HepG2 (cell line): ENCODE measurements at regions not wholly inside any gene's neighbourhood (a gene's known extent, or its start where the extent isn't known, plus 50 kb on each side); places are given as distances from the start of the nearest gene placed in this dataset.

Experiments used
- ATAC-seq: fragments of 200-7000 bp; cut with Tn5 transposase; 3 replicates; pipeline ENCODE4 v1.9.1; 2020; ENCODE audit warnings: mild to moderate bottlenecking, moderate library complexity
- BruUV-seq: library from RNA; stranded (reverse); fragments of 400-500 nt; replicated peaks from 2 replicates; lab custom pipeline; 2021; lab: Mats Ljungman, UMichigan
- CTCF ChIA-PET: fragments of 300-600 bp; formaldehyde crosslinking; extraction: SDS; loops from one replicate; lab custom pipeline; 2021; ENCODE audit warnings: low total read pairs, inconsistent platforms, low intra/inter-chr PET ratio; lab: Yijun Ruan, JAX
- POLR2A ChIA-PET: fragments of 350-600 bp; sonication (Branson Sonifier 250); formaldehyde crosslinking; loops from one replicate; lab custom pipeline; 2020; ENCODE audit warnings: antibody characterized with exemption, inconsistent platforms; lab: Yijun Ruan, JAX
- DNase-seq: peaks from one replicate; pipeline ENCODE4 v3.0.0-alpha.2; 2015; ENCODE audit warnings: low spot score
- FAIRE-seq: peaks from 3 replicates; lab custom pipeline; 2011; peaks lifted over from hg19 to GRCh38; lab: Jason Lieb, UNC
- H2AFZ ChIP-seq: one replicate; pipeline ENCODE4 v1.6.1; 2011; ENCODE audit warnings: low read length, inconsistent platforms
- H3K27ac ChIP-seq: fragments of 300-600 bp; 3 replicates; pipeline ENCODE4 v1.8.0; 2011; ENCODE audit warnings: mixed run types, mild to moderate bottlenecking, mixed read lengths, low read length, inconsistent platforms; ENCODE audit not compliant: insufficient read depth; ENCODE audit errors: extremely low read length
- H3K27me3 ChIP-seq, 2 experiments: fragments of 200-600 bp in 1 of 2; 2 replicates in 1 of 2; 3 replicates in 1 of 2; pipeline versions ENCODE4 v1.6.0 to v1.8.0; 2011; ENCODE audit warnings: low read length in 2 of 2, mild to moderate bottlenecking in 2 of 2, moderate library complexity in 2 of 2, inconsistent platforms in 1 of 2; ENCODE audit not compliant: insufficient read depth in 2 of 2, control insufficient read depth in 1 of 2
- H3K36me3 ChIP-seq, 2 experiments: fragments of 200-600 bp in 1 of 2; replicated peaks in 1 of 2; 2 replicates in 1 of 2; 3 replicates in 1 of 2; pipeline versions ENCODE4 v1.5.1 to v1.8.0; 2011; ENCODE audit warnings: low read length in 2 of 2, inconsistent platforms in 1 of 2; ENCODE audit not compliant: insufficient read depth in 2 of 2, control insufficient read depth in 1 of 2
- H3K4me1 ChIP-seq: 2 replicates; pipeline ENCODE4 v1.5.1; 2012; ENCODE audit warnings: low read length, inconsistent platforms; ENCODE audit not compliant: insufficient read depth
- H3K4me2 ChIP-seq: 2 replicates; pipeline ENCODE4 v1.6.0; 2011; ENCODE audit warnings: low read depth, low read length, inconsistent platforms
- H3K4me3 ChIP-seq, 3 experiments: fragments of 200-600 bp in 1 of 3; sonication (generic), shearing (Covaris generic) in 1 of 3; replicated peaks in 1 of 3; 2 replicates each; pipeline ENCODE4 v1.5.1; 2011 to 2016; ENCODE audit warnings: low read length in 3 of 3, inconsistent platforms in 2 of 3, low read depth in 2 of 3, mild to moderate bottlenecking in 2 of 3, control low read depth in 1 of 3, mixed read lengths in 1 of 3; ENCODE audit not compliant: insufficient read depth in 1 of 3
- H3K79me2 ChIP-seq: one replicate; pipeline ENCODE4 v1.6.1; 2011; ENCODE audit warnings: low read length, inconsistent platforms; ENCODE audit not compliant: insufficient read depth
- H3K9ac ChIP-seq: 2 replicates; pipeline ENCODE4 v1.6.0; 2011; ENCODE audit warnings: mild to moderate bottlenecking, low read depth, low read length, inconsistent platforms; ENCODE audit not compliant: insufficient read depth
- H3K9me3 ChIP-seq: 2 replicates; pipeline ENCODE4 v1.5.1; 2012; ENCODE audit warnings: mild to moderate bottlenecking, low read length
- H4K20me1 ChIP-seq: 2 replicates; pipeline ENCODE4 v1.6.0; 2011; ENCODE audit warnings: inconsistent platforms, mild to moderate bottlenecking, low read length, moderate library complexity; ENCODE audit not compliant: insufficient read depth
- ATF3 ChIP-seq: sonication (generic); formaldehyde crosslinking; IDR thresholded peaks from 2 replicates; pipeline ENCODE4 v1.4.0; 2020; ENCODE audit warnings: missing genetic modification reagents
- GTF3A ChIP-seq: sonication (generic); formaldehyde crosslinking; conservative IDR thresholded peaks from 2 replicates; pipeline ENCODE4 v1.4.0; 2020; ENCODE audit warnings: mild to moderate bottlenecking, missing genetic modification reagents
- HOXA5 ChIP-seq: sonication (generic); formaldehyde crosslinking; IDR thresholded peaks from 2 replicates; pipeline ENCODE4 v1.4.0; 2020; ENCODE audit warnings: missing genetic modification reagents
- POLR2AphosphoS5 ChIP-seq: IDR thresholded peaks from 2 replicates; pipeline ENCODE4 v1.6.1; 2012; ENCODE audit warnings: low read depth, low read length
- TSC22D2 ChIP-seq: sonication (generic); formaldehyde crosslinking; IDR thresholded peaks from 2 replicates; pipeline ENCODE4 v1.5.1; 2020; ENCODE audit warnings: missing genetic modification reagents, mild to moderate bottlenecking, borderline replicate concordance
- ZNF20 ChIP-seq: sonication (generic); formaldehyde crosslinking; IDR thresholded peaks from 2 replicates; pipeline ENCODE4 v1.4.0; 2020; ENCODE audit warnings: mild to moderate bottlenecking, moderate library complexity, missing genetic modification reagents
- ZNF275 ChIP-seq: sonication (generic); formaldehyde crosslinking; IDR thresholded peaks from 2 replicates; pipeline ENCODE4 v1.8.0; 2022; ENCODE audit warnings: missing genetic modification reagents, mild to moderate bottlenecking, inconsistent platforms, borderline replicate concordance
- ZNF484 ChIP-seq: sonication (generic); formaldehyde crosslinking; IDR thresholded peaks from 2 replicates; pipeline ENCODE4 v1.5.1; 2020; ENCODE audit warnings: mild to moderate bottlenecking, low read depth, missing genetic modification reagents, borderline replicate concordance
- WGBS: methylation state at CpG from one replicate; pipeline ENCODE4 v1.1.6; 2017; ENCODE audit warnings: low lambda C conversion rate; 5-methylcytosine and 5-hydroxymethylcytosine counted together
- in situ Hi-C: cut with HindIII; loops from 2 replicates; pipeline ENCODE4 v1.10.0; 2017; ENCODE audit warnings: low pct_unique_long_range_greater_than_20kb; ENCODE audit not compliant: extremely low pct_ligation_motif_present
- intact Hi-C: fragments of 100-400 bp; cut with micrococcal nuclease; formaldehyde crosslinking; loops from one replicate; pipeline ENCODE4 v1.10.0; 2022; ENCODE audit not compliant: unreplicated experiment

GRCh38 chr5:12467799-12468198, 563.6 kb upstream of the CTNND2 start:
- Histone ChIP-seq H3K9ac (no peak overlapping the region), H3K27me3 (no peaks in the 10 kb centered on the region), H3K4me1 (no peaks in the 10 kb centered on the region), H3K27ac (no peak overlapping the region), H3K79me2 (no peaks in the 10 kb centered on the region), H3K36me3 (no peaks in the 10 kb centered on the region), H3K4me3 (no peak overlapping the region), H2AFZ (no peak overlapping the region), H3K4me2 (no peak overlapping the region), H3K9me3 (peaks cover 96% of the 10 kb centered on the region), H4K20me1 (no peaks in the 10 kb centered on the region)
- FAIRE-seq, result no peak
- BruUV-seq, result no TSS peak
- no peak for DNase-seq
- ATAC-seq, result no peak
- WGBS, result no CpG with 5 or more reads among the region's 4 CpGs
- TF ChIP-seq TSC22D2 (CRISPR knock-in tag) (no peak), GTF3A (CRISPR knock-in tag) (no peak), ZNF20 (CRISPR knock-in tag) (no peak), ZNF275 (CRISPR knock-in tag) (no peak), ZNF484 (CRISPR knock-in tag) (no peak), ATF3 (CRISPR knock-in tag) (no peak), HOXA5 (CRISPR knock-in tag) (no peak), POLR2AphosphoS5 (no peak)
- in situ Hi-C loops (no loop called here), intact Hi-C loops (no loop called here)
- ChIA-PET POLR2A (no interaction called here), CTCF (no interaction called here)
